Peyer's patch (tissue), 4 donors: ENCODE measurements at regions not wholly inside any gene's neighbourhood (a gene's known extent, or its start where the extent isn't known, plus 50 kb on each side); places are given as distances from the start of the nearest gene placed in this dataset.

Source experiments
- POLR2A ChIP-seq, 2 donors: fragments of 450-650 bp; IDR thresholded peaks; one replicate each; pipeline ENCODE4 v1.5.1; 2017; ENCODE audit warnings: antibody characterized with exemption in 2 of 2, mild to moderate bottlenecking in 2 of 2, moderate library complexity in 2 of 2
- TF ChIP-seq, protein P1 (sequence below), 6 experiments: fragments of 450-650 bp in 4 of 6; fragments of 200-600 bp in 2 of 6; sonication (generic) in 1 of 6; IDR thresholded peaks; one replicate each; pipeline ENCODE4 v1.5.1; 2017 to 2019; ENCODE audit warnings: antibody characterized with exemption in 6 of 6, mild to moderate bottlenecking in 3 of 6, moderate library complexity in 1 of 6

DNA sequence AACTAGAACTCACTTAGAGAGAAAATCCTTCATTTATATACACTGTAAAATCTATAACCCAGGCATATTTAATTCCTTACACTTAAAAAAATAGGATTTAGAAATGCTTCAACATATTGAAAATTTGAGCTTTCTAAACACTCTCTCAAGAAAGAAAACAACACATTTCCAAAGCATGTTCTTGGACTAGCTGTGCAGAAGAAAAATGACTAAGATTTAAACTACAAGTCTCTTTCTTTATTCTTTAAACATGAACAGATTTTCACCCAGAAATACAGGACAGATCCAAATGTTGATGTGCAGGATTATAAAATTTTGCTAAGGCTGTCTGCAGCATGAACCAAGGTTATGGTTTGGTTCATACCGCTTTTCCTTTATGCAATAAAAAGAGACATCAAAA, 77.7 kb upstream of the TUSC1 start:
- TF ChIP-seq, protein P1, sequence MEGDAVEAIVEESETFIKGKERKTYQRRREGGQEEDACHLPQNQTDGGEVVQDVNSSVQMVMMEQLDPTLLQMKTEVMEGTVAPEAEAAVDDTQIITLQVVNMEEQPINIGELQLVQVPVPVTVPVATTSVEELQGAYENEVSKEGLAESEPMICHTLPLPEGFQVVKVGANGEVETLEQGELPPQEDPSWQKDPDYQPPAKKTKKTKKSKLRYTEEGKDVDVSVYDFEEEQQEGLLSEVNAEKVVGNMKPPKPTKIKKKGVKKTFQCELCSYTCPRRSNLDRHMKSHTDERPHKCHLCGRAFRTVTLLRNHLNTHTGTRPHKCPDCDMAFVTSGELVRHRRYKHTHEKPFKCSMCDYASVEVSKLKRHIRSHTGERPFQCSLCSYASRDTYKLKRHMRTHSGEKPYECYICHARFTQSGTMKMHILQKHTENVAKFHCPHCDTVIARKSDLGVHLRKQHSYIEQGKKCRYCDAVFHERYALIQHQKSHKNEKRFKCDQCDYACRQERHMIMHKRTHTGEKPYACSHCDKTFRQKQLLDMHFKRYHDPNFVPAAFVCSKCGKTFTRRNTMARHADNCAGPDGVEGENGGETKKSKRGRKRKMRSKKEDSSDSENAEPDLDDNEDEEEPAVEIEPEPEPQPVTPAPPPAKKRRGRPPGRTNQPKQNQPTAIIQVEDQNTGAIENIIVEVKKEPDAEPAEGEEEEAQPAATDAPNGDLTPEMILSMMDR (IDR thresholded peaks at IDR 0.05), result no peak
- no peak for TF ChIP-seq POLR2A (IDR thresholded peaks at IDR 0.05)
